Lower lobe of right lung (tissue), 2 donors: ENCODE measurements at regions not wholly inside any gene's neighbourhood (a gene's known extent, or its start where the extent isn't known, plus 50 kb on each side); places are given as distances from the start of the nearest gene placed in this dataset.

Experiments
- ATAC-seq, 2 donors: fragments of 200-7000 bp; cut with Tn5 transposase; one replicate each; pipeline ENCODE4 v1.9.1; 2020 to 2022; ENCODE audit warnings: mild to moderate bottlenecking in 2 of 2, moderate library complexity in 2 of 2
- DNase-seq: peaks from one replicate; pipeline ENCODE4 v3.0.0-alpha.2; 2020
- H3K27ac ChIP-seq: fragments of 200-600 bp; one replicate; pipeline ENCODE4 v1.8.0; 2022
- H3K27me3 ChIP-seq: fragments of 200-600 bp; one replicate; pipeline ENCODE4 v1.8.0; 2022; ENCODE audit warnings: low read depth
- H3K36me3 ChIP-seq: fragments of 200-600 bp; one replicate; pipeline ENCODE4 v1.8.0; 2022; ENCODE audit warnings: mild to moderate bottlenecking
- H3K4me1 ChIP-seq: fragments of 200-600 bp; one replicate; pipeline ENCODE4 v1.8.0; 2022
- H3K4me3 ChIP-seq: fragments of 200-600 bp; one replicate; pipeline ENCODE4 v1.8.0; 2022; ENCODE audit warnings: mild to moderate bottlenecking
- H3K9me3 ChIP-seq: fragments of 200-600 bp; one replicate; pipeline ENCODE4 v1.8.0; 2022
- CTCF ChIP-seq: fragments of 200-600 bp; IDR thresholded peaks from one replicate; pipeline ENCODE4 v1.8.0; 2022; ENCODE audit warnings: antibody characterized with exemption, mild to moderate bottlenecking
- intact Hi-C: fragments of 100-400 bp; cut with DNase I; formaldehyde crosslinking; loops from one replicate; pipeline ENCODE4 v1.11.0; 2022
- donor health status: DM: no; HTN: yes; CAD: no; lungs with severe emphysema.

GRCh38 chr2:16136461-16137035, 196.2 kb downstream of the MYCN start:
- intact Hi-C loops: no loop called here
- Histone ChIP-seq H3K4me3 (no peak overlapping the region), H3K27ac (no peak overlapping the region), H3K36me3 (no peaks in the 10 kb centered on the region), H3K27me3 (no peaks in the 10 kb centered on the region), H3K4me1 (no peaks in the 10 kb centered on the region), H3K9me3 (no peaks in the 10 kb centered on the region)
- TF ChIP-seq CTCF: no peak
- ATAC-seq (no peak), DNase-seq (no peak)

- Histone ChIP-seq H3K4me1 (no peaks in the 10 kb centered on the region), H3K9me3 (no peaks in the 10 kb centered on the region), H3K27ac (no peak overlapping the region), H3K36me3 (no peaks in the 10 kb centered on the region), H3K4me3 (no peak overlapping the region), H3K27me3 (no peaks in the 10 kb centered on the region)
- no peak for DNase-seq
- no peak for TF ChIP-seq CTCF
- no peak for ATAC-seq
- intact Hi-C loops: no loop called here
These were observed 195.6 kb downstream of the MYCN start for GRCh38 chr2:16135913-16136310.

DNA sequence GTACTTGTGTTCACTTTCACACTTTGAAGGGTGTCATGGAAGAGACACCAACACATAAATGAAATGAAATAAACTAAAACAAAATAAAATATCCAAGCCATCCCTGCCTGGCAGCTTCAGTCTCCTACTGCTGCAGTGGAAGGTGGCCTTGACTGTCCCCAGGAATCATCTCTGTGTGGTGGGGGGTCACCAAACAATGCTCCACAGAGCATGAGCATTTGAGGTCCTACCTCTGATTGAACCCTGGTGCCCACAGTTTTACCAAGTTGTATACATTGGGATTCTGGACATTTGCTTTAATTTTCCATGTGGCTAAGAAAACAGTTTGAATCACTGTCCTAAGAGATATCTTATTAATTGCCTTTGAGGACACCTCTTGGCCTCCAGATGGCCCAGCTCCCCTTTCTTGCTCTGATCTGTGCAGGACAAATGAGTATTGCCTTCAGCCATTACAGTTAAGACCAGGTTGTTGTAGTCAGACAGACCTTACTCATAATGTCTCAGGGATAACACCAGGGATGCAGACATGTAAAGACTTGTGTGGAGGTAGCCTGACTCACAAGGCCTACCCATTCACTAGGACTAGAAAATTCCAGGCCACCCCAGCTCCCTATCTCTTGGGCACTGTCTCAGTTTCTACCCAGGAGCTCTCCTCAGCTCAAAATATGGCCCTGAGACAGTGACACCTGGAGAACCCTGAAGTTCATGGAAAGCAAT, 195.0 kb downstream of the MYCN start:
- Histone ChIP-seq H3K27me3 (no peaks in the 10 kb centered on the region), H3K4me1 (no peaks in the 10 kb centered on the region), H3K4me3 (no peak overlapping the region), H3K27ac (no peak overlapping the region), H3K9me3 (no peaks in the 10 kb centered on the region), H3K36me3 (no peaks in the 10 kb centered on the region)
- ATAC-seq: no peak
- no peak for DNase-seq
- no peak for TF ChIP-seq CTCF
- intact Hi-C loops: no loop called here

DNA sequence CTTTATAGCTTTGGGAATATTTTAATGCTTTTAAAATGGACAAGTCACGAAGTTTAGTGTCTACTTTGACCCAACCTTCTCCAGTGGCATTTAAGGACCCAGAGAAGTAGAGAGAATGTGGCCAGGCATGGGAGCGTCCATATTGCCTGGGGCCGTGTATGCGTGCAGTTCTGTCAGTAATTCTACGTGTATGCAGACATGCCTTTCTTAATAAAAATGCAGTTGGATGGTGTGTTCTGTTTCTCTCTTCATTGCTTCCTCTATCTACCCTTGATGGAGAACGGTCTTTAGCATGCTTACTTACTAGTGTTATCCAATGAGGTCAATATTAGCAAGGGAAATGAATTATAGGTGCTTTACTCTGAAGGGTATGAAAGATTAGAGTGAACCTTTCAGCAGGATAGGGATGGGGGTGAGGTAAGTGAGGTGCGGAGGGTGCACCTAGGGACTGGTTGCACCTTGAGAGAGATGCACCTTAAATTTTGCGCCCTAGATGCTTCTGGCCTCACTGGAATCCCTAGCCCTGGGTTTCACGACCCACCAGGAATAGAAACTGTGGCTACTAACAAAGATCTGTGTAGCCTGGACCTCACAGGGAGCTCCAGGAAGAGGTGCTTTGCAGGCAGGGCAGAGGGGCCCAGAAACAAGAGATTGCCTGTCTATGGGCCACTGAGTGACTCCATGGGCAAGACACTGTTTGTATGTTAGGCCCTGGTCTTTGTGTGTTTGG, 194.3 kb downstream of the MYCN start:
- DNase-seq: no peak
- Histone ChIP-seq H3K27ac (no peak overlapping the region), H3K27me3 (no peaks in the 10 kb centered on the region), H3K36me3 (no peaks in the 10 kb centered on the region), H3K4me3 (no peak overlapping the region), H3K4me1 (no peaks in the 10 kb centered on the region), H3K9me3 (no peaks in the 10 kb centered on the region)
- intact Hi-C loops: no loop called here
- no peak for ATAC-seq
- TF ChIP-seq CTCF: no peak

DNA sequence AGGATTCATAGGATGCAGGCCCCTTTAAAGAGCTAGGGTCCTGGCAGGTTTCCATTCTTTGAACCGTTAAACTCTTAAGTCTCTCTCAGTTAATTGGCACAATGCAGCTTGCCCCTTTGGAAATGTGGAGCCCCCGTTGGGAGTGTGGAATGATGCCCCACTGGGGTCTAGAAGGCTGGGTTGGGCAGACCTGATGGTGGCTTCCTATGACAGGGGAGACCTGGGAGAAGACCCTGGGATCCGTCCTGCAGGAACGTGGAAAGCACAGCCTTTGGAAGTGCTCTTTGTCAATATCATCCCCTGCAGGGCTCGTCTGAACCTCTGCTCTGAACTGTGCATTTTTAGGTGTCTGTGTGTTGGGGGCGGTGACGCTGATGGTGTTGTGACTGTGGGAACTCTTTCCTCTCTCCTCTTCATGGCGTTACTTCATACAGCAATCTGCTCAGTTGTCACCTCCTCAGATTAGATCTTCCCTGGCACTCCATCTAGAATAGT, 190.6 kb downstream of the MYCN start:
- Histone ChIP-seq H3K9me3 (no peaks in the 10 kb centered on the region), H3K4me3 (no peak overlapping the region), H3K4me1 (no peaks in the 10 kb centered on the region), H3K27ac (no peak overlapping the region), H3K36me3 (no peaks in the 10 kb centered on the region), H3K27me3 (no peaks in the 10 kb centered on the region)
- ATAC-seq (no peak), DNase-seq (no peak)
- no peak for TF ChIP-seq CTCF
- intact Hi-C loops: no loop called here
